HepG2 (cell line): ENCODE measurements at regions not wholly inside any gene's neighbourhood (a gene's known extent, or its start where the extent isn't known, plus 50 kb on each side); places are given as distances from the start of the nearest gene placed in this dataset.

Source experiments
- CTCF ChIP-seq: sonication (generic); formaldehyde crosslinking; IDR thresholded peaks from 2 replicates; pipeline ENCODE4 v1.5.0; 2020; ENCODE audit warnings: mild to moderate bottlenecking, missing genetic modification reagents, moderate library complexity
- GTF2F1 ChIP-seq: fragments of 150-350 bp; IDR thresholded peaks from 2 replicates; pipeline ENCODE4 v1.6.1; 2014; ENCODE audit warnings: low read length
- JUNB ChIP-seq: sonication (generic); formaldehyde crosslinking; IDR thresholded peaks from 2 replicates; pipeline ENCODE4 v1.8.0; 2022; ENCODE audit warnings: missing genetic modification reagents, mild to moderate bottlenecking, borderline replicate concordance
- KAT8 ChIP-seq: IDR thresholded peaks from 2 replicates; pipeline ENCODE4 v1.6.1; 2016; ENCODE audit warnings: missing genetic modification reagents, missing compliant biosample characterization
- POLR2AphosphoS5 ChIP-seq: IDR thresholded peaks from 2 replicates; pipeline ENCODE4 v1.6.1; 2012; ENCODE audit warnings: low read depth, low read length
- STAT6 ChIP-seq: sonication (generic); formaldehyde crosslinking; IDR thresholded peaks from 2 replicates; pipeline ENCODE4 v1.4.0; 2020; ENCODE audit warnings: missing genetic modification reagents, mild to moderate bottlenecking, borderline replicate concordance
- TFE3 ChIP-seq: IDR thresholded peaks from 2 replicates; pipeline ENCODE4 v1.6.1; 2016
- ZNF441 ChIP-seq: sonication (generic); formaldehyde crosslinking; IDR thresholded peaks from 2 replicates; pipeline ENCODE4 v1.7.0; 2021; ENCODE audit warnings: missing genetic modification reagents, borderline replicate concordance

- TF ChIP-seq CTCF (CRISPR knock-in tag) = no peak
- TF ChIP-seq TFE3 = no peak
- no peak for TF ChIP-seq POLR2AphosphoS5
- no peak for TF ChIP-seq STAT6
- TF ChIP-seq KAT8 (CRISPR knock-in tag) = no peak
- TF ChIP-seq GTF2F1 = no peak
- TF ChIP-seq JUNB (CRISPR knock-in tag) = no peak
- no peak for TF ChIP-seq ZNF441
Observed at GRCh38 chr18:76042511-76042910, 452.5 kb downstream of the ZNF516 start.
